ENCODE measurements at regions not wholly inside any gene's neighbourhood (a gene's known extent, or its start where the extent isn't known, plus 50 kb on each side); places are given as distances from the start of the nearest gene placed in this dataset.

DNA sequence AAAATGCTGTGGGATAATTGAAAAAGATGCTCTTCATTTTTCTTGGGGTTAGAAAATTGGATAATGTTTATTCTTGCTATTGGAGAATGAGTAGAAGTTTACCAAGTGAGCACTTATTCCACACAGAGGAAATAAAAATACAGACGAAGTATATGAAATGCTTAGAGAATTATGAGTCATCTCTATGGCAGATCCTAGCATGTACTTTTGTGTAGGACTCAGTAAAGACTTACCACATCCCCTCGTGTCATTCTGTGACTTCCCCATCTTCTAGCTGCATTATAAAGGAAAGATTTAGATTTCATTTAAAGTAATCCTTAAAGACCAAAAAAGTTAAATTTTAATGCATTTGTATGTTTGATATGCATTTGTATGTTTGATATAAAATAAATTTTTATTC lies 685.6 kb downstream of the TBC1D32 start (continued):
- TF ChIP-seq POLR2A (IDR thresholded peaks at IDR 0.05; ENCODE audit: control extremely low read depth in 1 of 2, low read depth in 2 of 2, low read length in 2 of 2) (no peak), CTCF (IDR thresholded peaks at IDR 0.05; ENCODE audit: control extremely low read depth in 1 of 3, insufficient read depth in 1 of 3, low read depth in 1 of 3, low read length in 3 of 3) (no peak), NANOG (IDR thresholded peaks at IDR 0.05; ENCODE audit: insufficient read depth, low read depth, low read length, poor library complexity, severe bottlenecking) (no peak), CEBPB (IDR thresholded peaks at IDR 0.05; ENCODE audit: low read depth, low read length) (no peak)
